IMR-90 (cell line): ENCODE measurements at regions not wholly inside any gene's neighbourhood (a gene's known extent, or its start where the extent isn't known, plus 50 kb on each side); places are given as distances from the start of the nearest gene placed in this dataset.

ENCODE experiments used
- FOS ChIP-seq: fragments of 150-350 bp; IDR thresholded peaks from 2 replicates; pipeline ENCODE4 v1.6.1; 2016; ENCODE audit warnings: low read depth, low read length
- MXI1 ChIP-seq: IDR thresholded peaks from 2 replicates; pipeline ENCODE4 v1.6.1; 2012; ENCODE audit warnings: low read depth, mild to moderate bottlenecking, low read length, moderate library complexity, borderline replicate concordance
- TF ChIP-seq, protein P1 (sequence below): conservative IDR thresholded peaks from 2 replicates; pipeline ENCODE4 v1.5.1; 2012; ENCODE audit warnings: mild to moderate bottlenecking, low read depth, low read length, improper control_type of control experiment

DNA sequence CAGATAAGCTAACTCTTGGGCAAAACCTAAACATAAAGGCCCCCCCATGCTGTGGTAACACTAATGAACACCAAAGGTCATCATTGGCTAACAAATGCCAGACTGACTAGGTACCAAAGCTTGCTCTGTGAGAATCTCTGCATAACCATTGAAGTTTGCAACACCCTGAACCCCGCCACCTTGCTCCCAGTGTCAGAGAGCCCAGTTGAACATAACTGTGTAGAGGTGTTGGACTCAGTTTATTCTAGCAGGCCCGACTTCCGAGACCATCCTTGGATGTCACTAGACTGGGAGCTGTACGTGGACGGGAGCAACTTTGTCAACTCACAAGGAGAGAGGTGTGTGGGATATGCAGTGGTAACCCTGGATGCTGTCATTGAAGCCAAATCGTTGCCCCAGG, 602.2 kb downstream of the UQCRFS1 start:
- TF ChIP-seq FOS (no peak), MXI1 (no peak)
- TF ChIP-seq, protein P1, sequence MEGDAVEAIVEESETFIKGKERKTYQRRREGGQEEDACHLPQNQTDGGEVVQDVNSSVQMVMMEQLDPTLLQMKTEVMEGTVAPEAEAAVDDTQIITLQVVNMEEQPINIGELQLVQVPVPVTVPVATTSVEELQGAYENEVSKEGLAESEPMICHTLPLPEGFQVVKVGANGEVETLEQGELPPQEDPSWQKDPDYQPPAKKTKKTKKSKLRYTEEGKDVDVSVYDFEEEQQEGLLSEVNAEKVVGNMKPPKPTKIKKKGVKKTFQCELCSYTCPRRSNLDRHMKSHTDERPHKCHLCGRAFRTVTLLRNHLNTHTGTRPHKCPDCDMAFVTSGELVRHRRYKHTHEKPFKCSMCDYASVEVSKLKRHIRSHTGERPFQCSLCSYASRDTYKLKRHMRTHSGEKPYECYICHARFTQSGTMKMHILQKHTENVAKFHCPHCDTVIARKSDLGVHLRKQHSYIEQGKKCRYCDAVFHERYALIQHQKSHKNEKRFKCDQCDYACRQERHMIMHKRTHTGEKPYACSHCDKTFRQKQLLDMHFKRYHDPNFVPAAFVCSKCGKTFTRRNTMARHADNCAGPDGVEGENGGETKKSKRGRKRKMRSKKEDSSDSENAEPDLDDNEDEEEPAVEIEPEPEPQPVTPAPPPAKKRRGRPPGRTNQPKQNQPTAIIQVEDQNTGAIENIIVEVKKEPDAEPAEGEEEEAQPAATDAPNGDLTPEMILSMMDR = no peak
